ENCODE measurements at regions not wholly inside any gene's neighbourhood (a gene's known extent, or its start where the extent isn't known, plus 50 kb on each side); places are given as distances from the start of the nearest gene placed in this dataset.

DNA sequence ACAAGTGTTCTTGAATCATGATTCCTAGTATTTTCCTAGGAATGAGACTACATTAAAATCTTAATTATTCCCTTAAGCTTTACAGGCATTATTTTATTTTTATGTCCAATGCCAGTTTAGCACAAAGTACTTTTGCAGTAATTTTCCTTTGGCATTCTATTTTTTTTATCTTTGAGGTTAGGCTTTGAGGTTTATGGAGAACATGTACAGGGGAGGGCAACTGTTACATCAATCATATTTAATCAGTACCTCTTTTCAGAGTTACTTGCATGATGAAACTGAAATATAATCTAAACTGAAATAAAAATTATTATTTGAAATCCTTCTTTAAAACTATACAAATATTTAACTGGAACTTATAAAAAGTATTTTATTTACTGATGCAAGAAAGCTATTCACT, 118.2 kb upstream of the MPDZ start:
- H3K4me1 ChIP-seq = no peaks in the 10 kb centered on the region
- ATAC-seq (ENCODE audit: low FRiP score in 2 of 2) (no peak), DNase-seq (no peak)
- H3K36me3 ChIP-seq = no peaks in the 10 kb centered on the region
- H3K4me3 ChIP-seq = no peak overlapping the region
- no peaks in the 10 kb centered on the region for H3K9me3 ChIP-seq
- H3K27me3 ChIP-seq = no peaks in the 10 kb centered on the region
- TF ChIP-seq, protein P1, sequence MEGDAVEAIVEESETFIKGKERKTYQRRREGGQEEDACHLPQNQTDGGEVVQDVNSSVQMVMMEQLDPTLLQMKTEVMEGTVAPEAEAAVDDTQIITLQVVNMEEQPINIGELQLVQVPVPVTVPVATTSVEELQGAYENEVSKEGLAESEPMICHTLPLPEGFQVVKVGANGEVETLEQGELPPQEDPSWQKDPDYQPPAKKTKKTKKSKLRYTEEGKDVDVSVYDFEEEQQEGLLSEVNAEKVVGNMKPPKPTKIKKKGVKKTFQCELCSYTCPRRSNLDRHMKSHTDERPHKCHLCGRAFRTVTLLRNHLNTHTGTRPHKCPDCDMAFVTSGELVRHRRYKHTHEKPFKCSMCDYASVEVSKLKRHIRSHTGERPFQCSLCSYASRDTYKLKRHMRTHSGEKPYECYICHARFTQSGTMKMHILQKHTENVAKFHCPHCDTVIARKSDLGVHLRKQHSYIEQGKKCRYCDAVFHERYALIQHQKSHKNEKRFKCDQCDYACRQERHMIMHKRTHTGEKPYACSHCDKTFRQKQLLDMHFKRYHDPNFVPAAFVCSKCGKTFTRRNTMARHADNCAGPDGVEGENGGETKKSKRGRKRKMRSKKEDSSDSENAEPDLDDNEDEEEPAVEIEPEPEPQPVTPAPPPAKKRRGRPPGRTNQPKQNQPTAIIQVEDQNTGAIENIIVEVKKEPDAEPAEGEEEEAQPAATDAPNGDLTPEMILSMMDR (IDR thresholded peaks at IDR 0.05) = no peak
- no peak for TF ChIP-seq POLR2A (IDR thresholded peaks at IDR 0.05)
- no peak for TF ChIP-seq EP300 (IDR thresholded peaks at IDR 0.05)
- TF ChIP-seq POLR2AphosphoS5 (IDR thresholded peaks at IDR 0.05) = no peak
- H3K27ac ChIP-seq = no peak overlapping the region

DNA sequence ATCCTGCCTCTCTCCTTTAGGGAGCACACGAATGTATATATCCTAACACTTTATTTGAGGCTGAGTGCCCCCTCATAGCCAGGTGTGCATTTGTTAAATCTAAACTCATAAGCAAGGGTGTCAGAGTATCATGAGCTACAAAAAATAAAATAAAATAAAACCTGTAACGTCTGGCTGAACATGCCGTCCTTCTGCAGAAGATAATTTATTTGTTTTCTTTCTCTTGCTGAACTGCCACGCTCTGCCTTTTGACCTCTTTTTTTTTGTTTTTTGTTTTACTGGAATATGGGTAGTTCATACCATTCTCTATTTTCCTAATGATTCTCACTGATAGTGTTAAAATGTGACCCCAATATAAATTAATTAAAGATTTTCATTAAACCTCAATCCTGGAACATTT, 117.7 kb upstream of the MPDZ start:
- ATAC-seq (ENCODE audit: low FRiP score in 2 of 2) (no peak), DNase-seq (no peak)
- 79 to 81% methylated on average over 4 of the region's 4 CpGs for WGBS, 2 donors
- H3K4me1 ChIP-seq = no peaks in the 10 kb centered on the region
- H3K4me3 ChIP-seq = no peak overlapping the region
- H3K27ac ChIP-seq = no peak overlapping the region
- no peaks in the 10 kb centered on the region for H3K36me3 ChIP-seq
- no peaks in the 10 kb centered on the region for H3K9me3 ChIP-seq
- no peaks in the 10 kb centered on the region for H3K27me3 ChIP-seq
- TF ChIP-seq, protein P1 (IDR thresholded peaks at IDR 0.05) = no peak
- TF ChIP-seq EP300 (IDR thresholded peaks at IDR 0.05) = no peak
- no peak for TF ChIP-seq POLR2A (IDR thresholded peaks at IDR 0.05)
- TF ChIP-seq POLR2AphosphoS5 (IDR thresholded peaks at IDR 0.05) = no peak

DNA sequence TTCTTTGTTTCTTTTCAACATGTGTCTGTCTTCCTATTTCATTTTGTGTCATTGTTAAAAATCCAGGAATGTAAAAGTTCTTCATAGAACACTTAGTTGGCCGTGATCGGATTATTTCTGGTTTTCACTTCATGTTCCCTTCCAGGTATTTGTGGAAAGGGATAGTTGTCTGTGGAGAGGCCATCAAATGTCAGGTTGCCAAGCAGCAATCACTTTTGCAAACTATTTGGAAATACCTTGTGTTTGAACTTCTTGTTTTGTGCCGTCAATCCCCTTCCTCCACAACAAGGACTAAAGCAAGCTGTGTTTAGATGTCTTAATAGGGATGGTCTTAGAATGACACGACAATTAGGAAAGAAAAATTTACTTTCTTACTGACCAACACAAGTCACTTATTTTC, 116.9 kb upstream of the MPDZ start:
- DNase-seq = no peak
- Histone ChIP-seq H3K27ac (no peak overlapping the region), H3K9me3 (no peaks in the 10 kb centered on the region), H3K4me3 (no peak overlapping the region), H3K4me1 (no peaks in the 10 kb centered on the region), H3K36me3 (no peaks in the 10 kb centered on the region), H3K27me3 (no peaks in the 10 kb centered on the region)
- TF ChIP-seq POLR2AphosphoS5 (IDR thresholded peaks at IDR 0.05) = no peak
- TF ChIP-seq, protein P1 (IDR thresholded peaks at IDR 0.05) = no peak
- no peak for TF ChIP-seq EP300 (IDR thresholded peaks at IDR 0.05)
- WGBS, 2 donors = 77 to 81% methylated on average over 4 of the region's 4 CpGs
- no peak for ATAC-seq (ENCODE audit: low FRiP score in 2 of 2)

DNA sequence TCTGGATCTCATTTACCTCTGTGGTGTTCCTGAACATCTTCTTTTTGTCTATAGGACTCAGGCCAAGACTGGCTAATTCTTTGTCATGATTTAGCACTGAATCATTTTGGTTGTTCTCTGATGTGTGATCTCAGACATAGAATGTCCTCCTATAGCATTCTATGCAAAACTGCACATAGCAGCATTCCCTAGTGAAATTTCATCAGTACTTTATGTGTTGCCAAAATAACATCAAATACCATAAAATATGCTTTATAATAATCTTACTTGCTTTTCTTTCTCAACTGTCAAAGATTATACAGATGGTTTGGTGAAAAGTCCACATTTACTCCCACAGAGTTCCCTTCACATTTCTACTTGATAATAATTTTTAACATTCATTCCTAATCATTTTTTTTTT, 115.7 kb upstream of the MPDZ start:
- ATAC-seq (ENCODE audit: low FRiP score in 2 of 2) (no peak), DNase-seq (no peak)
- Histone ChIP-seq H3K4me3 (no peak overlapping the region), H3K36me3 (no peaks in the 10 kb centered on the region), H3K9me3 (peaks cover 0 to 3% (median 0%) of the 10 kb centered on the region in 4 donors), H3K27ac (no peak overlapping the region), H3K27me3 (no peaks in the 10 kb centered on the region), H3K4me1 (no peaks in the 10 kb centered on the region)
- no peak for TF ChIP-seq EP300 (IDR thresholded peaks at IDR 0.05)
- TF ChIP-seq, protein P1 (IDR thresholded peaks at IDR 0.05) = no peak

DNA sequence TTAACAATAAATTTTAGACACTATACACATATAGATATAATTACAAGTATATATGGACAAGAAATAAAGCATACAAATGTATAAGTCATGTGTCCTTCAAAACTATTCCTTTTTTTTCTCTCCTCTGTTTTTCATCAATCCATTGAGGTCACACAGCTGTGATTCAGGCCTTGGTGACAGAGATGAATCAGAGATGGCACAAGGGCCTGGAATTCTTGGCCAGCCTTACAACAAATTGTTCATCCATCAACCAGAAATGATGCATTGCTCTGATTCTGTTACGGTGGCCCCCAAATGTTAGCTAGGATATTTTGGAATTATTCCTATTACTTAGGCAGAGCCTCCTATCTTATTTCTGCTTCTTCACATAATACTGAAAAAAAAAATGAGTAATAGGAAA, 108.7 kb upstream of the MPDZ start:
- H3K4me3 ChIP-seq = no peak overlapping the region

More for the DNA sequence above, 108.7 kb upstream of the MPDZ start:
- WGBS, 2 donors = 40 to 57% methylated on average over 1 of the region's 1 CpG
- Histone ChIP-seq H3K36me3 (no peaks in the 10 kb centered on the region), H3K27me3 (no peaks in the 10 kb centered on the region), H3K4me1 (no peaks in the 10 kb centered on the region), H3K27ac (no peak overlapping the region), H3K9me3 (peaks cover 0 to 12% (median 7%) of the 10 kb centered on the region in 4 donors)
- no peak for DNase-seq
- TF ChIP-seq POLR2AphosphoS5 (IDR thresholded peaks at IDR 0.05) (no peak), POLR2A (IDR thresholded peaks at IDR 0.05) (no peak), EP300 (IDR thresholded peaks at IDR 0.05) (no peak)
- TF ChIP-seq, protein P1 (IDR thresholded peaks at IDR 0.05) = no peak
- ATAC-seq (ENCODE audit: low FRiP score in 2 of 2) = peak in 1 of 2 donors; percentile 63
